Right lobe of liver (tissue), 4 donors: ENCODE measurements at regions not wholly inside any gene's neighbourhood (a gene's known extent, or its start where the extent isn't known, plus 50 kb on each side); places are given as distances from the start of the nearest gene placed in this dataset.

Experiments used
- CTCF ChIP-seq, 4 donors: fragments of 200-600 bp in 3 of 4; fragments of 450-650 bp in 1 of 4; IDR thresholded peaks; one replicate each; pipeline versions ENCODE4 v1.5.1 to v1.8.0; 2016 to 2022; ENCODE audit warnings: antibody characterized with exemption in 4 of 4, mild to moderate bottlenecking in 2 of 4
- POLR2A ChIP-seq: fragments of 450-650 bp; IDR thresholded peaks from one replicate; pipeline ENCODE4 v1.6.1; 2017; ENCODE audit warnings: antibody characterized with exemption, mild to moderate bottlenecking
- donor health status: DM: no; HTN: no; CAD: no.
- donor health status: DM: no; HTN: no; CAD: no.
- donor health status: DM: no; HTN: yes; CAD: no.

GRCh38 chr6:142612956-142613355 is 311.1 kb downstream of the ADGRG6 start:
- TF ChIP-seq CTCF (IDR thresholded peaks at IDR 0.05) (no peak), POLR2A (no peak)
